ENCODE measurements at regions not wholly inside any gene's neighbourhood (a gene's known extent, or its start where the extent isn't known, plus 50 kb on each side); places are given as distances from the start of the nearest gene placed in this dataset.

DNA sequence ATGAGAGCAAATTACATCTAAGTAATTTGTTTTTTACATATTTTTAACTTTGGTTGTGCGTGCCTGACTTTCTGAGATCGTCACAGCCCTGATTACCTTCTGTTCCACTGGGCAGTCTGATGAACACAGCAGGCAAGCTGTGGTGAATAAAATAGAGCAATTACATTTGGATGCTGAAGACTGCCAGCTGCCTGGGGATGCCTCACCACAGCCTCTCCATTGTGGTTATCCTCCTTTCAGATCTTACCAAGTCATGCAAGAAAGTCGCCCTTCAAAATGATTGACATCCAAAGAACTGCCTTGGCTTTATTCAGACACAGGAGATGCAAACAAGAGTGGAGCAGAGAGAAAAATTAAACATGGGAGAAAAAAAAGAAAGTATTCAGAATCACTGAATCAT is 456.6 kb upstream of the TMPO start:
- no peak for DNase-seq (ENCODE audit: low read depth, low spot score)

DNA sequence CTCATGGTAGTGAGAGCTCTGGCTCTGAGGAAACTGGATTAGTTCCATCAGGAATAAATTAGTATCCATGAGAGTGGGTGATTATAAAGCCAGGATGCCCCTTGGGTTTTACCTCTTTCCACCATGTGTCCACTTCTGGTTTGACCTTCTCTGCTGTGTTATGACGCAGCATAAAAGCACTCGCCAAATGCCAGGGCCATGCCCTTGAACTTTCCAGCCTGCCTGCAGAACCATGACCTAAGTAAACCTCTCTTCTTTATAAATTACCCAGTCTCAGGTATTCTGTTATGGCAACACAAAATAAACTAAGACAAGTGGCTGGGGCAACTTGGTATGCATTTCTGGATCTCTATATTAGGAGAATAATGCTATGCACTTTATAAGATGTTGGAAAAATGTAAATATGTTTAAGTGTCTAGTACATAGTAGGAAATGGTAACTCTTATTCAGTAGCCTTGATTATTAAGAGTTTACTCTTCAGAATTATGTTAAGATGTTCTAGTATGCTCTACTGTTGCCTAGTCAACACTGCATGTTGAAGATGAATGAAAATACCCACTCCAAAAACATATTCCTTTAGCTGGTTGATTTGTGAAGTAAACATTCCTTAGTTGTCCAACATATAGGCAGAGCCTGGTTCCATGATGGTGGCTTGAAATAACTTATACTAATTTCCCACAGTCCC is 455.6 kb upstream of the TMPO start:
- no peak for DNase-seq (ENCODE audit: low read depth, low spot score)

DNA sequence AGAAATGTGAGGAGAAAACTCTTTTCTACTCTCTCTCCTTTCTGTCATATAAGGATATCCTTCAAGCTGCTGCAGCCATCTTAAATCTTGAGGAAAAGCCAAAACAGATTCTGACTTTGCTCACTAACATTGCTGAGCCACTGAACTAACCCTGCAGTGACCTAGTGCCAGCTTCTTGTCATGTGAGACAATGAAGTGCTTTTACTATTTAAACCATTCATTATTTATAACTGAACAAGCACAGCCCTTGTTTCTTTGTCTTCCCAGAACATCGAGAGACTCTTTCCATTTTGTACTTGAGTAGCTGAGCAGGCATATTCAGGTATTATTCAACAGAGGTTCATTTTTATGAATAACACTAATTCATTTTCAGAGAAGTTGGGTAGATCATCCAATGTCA is 455.0 kb upstream of the TMPO start:
- no peak for DNase-seq (ENCODE audit: low read depth, low spot score)

DNA sequence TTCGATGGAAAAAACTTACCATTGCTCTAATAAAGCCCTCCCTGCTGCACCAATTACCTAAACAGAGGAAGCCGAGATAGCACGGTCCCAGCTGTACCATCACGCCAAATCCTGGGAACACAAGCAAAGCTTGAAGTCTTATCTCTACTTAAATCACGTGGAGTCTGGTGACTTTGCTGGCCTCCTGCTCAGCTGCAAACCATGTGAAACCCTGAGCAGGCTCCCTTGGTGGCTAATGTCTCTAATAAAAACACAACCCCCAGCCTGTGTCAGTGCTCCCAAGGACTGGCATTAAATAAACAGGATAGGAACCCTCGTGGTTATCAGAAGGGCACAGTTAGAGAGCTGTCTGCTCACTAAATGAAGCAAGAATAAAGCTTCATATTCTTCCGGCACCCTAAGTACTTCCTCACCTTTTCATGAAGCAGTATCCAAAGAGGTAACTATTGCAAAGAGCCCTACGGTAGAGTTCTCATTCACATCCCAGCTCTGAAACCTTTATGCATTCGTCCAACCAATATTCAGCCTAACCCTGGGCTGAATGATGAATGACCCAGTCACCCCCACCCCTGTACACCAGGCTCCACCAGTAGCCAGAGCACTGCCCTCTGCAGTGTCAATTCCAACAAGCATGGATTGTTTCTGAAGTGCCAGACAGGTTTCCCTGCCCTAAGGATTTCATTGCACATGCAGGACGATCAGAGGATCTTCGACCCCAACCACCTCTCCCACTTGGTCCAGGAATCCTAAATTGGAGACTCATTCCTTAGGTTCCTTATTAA is 452.7 kb upstream of the TMPO start:
- no peak for DNase-seq (ENCODE audit: low read depth, low spot score)

DNA sequence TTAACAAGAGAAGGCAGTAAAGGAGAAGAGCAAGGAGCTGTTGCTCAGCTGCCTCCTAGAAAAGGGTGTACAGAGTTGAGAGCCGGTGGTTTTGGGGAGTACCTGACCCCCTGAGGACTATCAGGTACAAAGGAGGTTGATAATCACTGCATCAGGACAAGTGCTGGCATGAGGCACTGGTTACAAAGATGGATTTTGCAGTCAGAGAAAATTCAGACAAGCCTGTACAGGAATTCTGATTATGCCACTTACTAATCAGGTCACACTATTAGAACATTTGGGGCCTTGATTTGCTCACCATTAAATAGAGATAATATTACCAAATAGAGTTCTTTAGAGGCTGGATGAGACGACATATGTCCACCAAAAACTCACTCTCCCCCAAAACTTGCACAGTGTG is 450.9 kb upstream of the TMPO start:
- DNase-seq (ENCODE audit: low read depth, low spot score) = no peak

DNA sequence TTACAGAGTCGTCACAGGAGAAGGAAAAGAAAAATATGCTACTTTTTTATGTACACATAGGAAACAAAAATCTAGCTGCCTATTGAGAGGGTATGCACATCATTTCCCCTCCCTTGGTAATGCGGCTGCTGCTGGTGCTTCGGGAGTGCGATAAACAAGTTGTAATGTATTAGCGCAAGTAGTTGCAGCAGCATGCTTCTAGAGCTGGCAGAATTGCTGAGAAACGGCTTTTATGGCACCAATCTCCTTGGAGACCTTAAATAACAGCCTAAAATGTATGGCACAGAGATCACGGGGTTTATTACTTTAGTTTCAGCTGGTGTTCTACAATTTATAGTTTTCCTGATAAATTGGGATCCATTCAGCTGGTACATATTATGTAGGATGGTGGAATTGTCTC is 447.6 kb upstream of the TMPO start:
- no peak for DNase-seq (ENCODE audit: low read depth, low spot score)

- DNase-seq (ENCODE audit: low read depth, low spot score) = no peak
These were observed 441.8 kb upstream of the TMPO start for GRCh38 chr12:98073610-98074009.

DNA sequence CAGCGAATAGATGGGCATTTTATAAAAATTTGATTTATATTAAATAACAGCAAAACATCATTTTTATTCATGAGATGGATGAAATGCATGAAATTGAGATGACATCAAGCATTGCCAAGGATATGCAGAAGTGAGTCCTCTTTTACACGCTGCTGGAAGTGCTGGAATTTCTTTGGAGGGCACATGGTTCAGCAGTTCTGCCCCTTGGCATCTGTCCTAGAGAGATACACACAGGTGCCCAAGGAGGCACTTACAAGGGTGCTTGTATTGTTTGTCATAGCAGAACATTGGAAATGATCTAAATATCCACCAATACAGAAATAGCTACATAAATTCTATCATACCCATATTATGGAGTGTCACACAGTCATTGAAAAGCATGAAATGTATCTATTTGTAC is 441.1 kb upstream of the TMPO start:
- no peak for DNase-seq (ENCODE audit: low read depth, low spot score)

DNA sequence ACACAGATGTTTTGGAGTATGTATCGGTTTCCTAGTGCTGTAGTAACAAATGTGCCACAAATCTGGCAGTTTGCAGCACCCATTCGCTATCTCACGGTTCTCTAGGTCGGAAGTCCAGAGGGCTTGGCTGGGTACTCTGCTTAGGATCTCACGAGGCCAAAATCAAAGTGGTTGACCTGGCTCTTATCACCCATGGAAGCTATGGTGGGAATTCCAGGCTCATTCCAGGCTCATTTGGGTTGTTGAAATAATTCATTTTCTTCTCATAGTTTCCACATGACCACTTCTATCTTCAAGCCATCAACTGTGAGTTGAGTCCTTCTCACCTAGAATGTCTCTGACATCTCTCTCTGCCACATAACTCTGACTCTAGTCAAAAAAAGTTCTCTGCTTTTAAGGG is 431.0 kb upstream of the TMPO start:
- no peak for DNase-seq (ENCODE audit: low read depth, low spot score)

DNA sequence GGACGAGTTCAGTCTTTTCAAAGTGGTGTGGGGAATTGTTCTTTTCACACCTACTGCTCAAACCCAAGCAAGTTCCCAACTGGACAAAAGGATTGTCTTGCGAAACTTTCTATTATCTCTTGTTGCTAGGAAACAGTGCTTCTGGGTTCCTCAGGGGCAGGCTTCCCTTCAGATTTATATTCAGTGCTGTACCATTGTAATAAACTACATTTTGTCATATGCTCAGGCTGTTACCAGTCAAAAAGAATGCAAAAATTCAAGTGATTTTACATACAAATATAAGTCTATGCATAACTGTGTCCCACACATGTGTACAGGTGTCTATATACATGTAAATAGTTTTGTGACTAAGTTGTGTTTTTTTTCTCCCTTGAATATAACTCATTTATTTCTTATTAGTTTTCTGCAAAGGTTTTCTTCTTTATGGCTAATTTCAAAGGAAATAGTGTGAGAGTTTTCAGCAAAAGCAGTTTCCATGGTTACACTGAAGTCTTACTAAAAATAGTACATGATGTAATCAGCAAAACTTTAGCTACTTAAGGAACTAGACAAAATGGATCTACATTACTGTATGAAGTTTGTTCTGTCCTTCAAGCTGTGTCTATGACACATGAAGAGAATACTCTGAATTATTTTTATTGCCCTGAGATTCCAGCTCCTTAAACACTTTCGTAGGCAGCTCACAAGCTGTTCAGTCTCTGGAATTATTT is 430.2 kb upstream of the TMPO start:
- DNase-seq (ENCODE audit: low read depth, low spot score) = no peak

GRCh38 chr12:98090731-98091130 is 424.7 kb upstream of the TMPO start:
- no peak for DNase-seq (ENCODE audit: low read depth, low spot score)

DNA sequence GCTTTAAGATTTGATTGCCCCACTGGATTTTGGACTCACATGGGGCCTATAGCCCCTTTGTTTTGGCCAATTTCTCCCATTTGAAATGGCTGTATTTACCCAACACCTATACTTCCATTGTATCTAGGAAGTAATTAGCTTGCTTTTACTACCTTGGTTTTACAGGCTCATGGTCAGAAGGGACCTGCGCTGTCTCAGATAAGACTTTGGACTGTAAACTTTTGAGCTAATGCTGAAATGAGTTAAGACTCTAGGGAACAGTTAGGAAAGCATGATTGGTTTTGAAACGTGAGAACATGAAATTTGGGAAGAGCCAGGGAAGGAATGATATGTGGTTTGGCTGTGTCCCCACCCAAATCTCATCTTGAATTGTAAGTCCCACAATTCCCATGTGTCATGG is 419.0 kb upstream of the TMPO start:
- DNase-seq (ENCODE audit: low read depth, low spot score) = no peak

DNA sequence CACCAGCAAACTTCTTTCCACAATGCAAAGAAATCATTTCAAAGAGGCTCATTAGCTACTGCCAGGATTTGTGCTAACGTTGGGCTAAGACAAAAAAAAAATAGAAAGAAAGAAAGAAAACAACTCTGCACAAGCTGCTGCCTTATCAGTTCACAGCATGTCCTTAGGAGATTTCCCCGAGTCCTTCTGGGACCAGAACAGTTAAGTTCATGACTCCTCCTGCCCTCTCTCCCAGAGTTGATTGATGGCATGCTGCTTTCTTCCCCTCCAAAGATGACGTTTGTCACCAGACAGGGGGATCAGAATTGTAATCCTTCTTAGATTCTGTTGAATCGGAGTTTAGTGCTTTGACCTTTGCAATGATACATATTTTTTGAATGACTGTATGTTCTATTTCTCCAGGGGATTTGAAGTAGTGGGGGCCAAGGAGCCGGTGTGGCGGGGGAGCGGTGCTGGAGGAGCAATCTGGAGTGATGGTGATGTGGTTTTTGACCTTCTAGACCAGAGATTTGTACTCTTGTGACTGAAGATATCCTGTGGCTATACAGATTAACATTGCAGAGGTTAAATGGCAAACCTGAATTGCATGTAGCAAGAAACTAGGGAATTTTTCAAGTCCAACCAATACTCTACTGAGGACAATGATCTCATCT is 409.2 kb upstream of the TMPO start:
- no peak for DNase-seq (ENCODE audit: low read depth, low spot score)

- DNase-seq (ENCODE audit: low read depth, low spot score) = no peak
These were observed 406.1 kb upstream of the TMPO start for GRCh38 chr12:98109266-98109665.

- no peak for DNase-seq (ENCODE audit: low read depth, low spot score)
These were observed 404.9 kb upstream of the TMPO start for GRCh38 chr12:98110536-98110935.

- DNase-seq (ENCODE audit: low read depth, low spot score) = no peak
These were observed 401.8 kb upstream of the TMPO start for GRCh38 chr12:98113548-98113947.

DNA sequence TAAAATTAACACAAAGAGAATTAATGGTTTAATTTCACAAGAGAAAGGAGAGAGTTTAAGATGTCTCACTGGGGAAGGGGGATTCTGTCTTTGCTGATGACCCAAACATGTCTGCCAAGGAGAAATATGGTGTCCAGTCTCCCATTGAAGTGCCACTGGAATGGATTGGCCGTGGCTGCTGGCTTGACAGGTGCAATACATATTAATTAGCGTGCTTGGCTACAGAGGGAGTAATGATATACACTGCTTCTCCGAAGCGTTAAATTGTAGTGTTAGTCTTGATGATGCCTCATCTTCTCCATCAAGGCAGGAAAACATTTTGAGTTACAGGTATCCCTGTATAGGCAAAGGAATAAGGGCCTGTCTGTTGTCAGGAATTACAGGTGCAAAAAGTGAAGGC is 393.4 kb upstream of the TMPO start:
- no peak for DNase-seq (ENCODE audit: low read depth, low spot score)

- no peak for DNase-seq (ENCODE audit: low read depth, low spot score)
These were observed 392.3 kb upstream of the TMPO start for GRCh38 chr12:98123021-98123461.

DNA sequence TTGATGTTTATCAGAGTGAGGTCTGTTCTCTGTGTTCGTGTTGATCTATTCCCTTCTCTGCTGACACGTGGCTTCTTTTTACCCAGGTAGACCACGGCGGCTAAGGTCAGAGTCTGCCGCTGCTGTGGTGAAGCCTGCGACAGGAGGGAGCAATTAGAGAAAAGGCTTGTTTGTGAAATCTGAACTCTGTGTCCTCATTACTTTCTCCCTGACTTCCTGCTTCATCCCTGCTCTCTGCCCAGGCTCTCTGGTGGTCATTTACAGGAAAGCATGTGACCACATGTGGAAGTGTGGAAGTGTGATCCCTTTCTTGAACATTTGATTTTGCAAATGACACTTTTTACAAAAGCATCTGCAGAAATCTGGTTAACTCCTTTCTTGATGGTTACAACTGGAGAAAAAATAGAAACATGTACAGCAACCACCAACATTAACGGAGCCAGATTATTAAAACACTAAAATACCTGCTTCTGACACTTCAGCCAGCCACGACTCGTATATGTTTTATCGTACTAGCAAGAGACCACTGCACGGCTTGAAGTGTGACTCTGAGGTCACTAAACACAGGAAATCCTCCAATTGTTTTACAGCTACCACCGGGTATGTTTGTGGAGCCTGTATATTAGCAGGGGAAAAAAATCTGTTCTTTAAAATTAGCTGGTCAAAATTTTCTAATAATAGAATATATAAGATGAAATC is 388.6 kb upstream of the TMPO start:
- no peak for DNase-seq (ENCODE audit: low read depth, low spot score)

- DNase-seq (ENCODE audit: low read depth, low spot score) = no peak
These were observed 388.1 kb upstream of the TMPO start for GRCh38 chr12:98127336-98127679.

DNA sequence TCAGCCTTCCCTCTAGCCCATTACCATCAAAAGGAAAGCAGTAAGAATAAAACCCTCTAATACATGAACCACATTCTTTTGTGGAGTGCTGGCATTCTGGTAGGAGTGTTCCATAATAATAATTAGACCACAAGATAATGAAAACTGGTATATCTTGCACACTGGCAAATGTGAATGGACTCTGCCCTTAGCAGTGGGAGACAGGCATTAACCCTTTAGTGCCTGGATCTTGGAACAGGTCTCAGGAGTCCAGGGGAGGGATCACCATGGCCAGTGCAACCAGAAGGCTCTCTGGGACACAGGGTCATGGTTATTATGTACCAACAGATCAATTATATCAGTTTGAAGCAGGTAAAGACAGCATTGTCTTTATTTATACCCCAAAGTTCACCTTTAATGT is 387.5 kb upstream of the TMPO start:
- no peak for DNase-seq (ENCODE audit: low read depth, low spot score)

- DNase-seq (ENCODE audit: low read depth, low spot score) = no peak
These were observed 378.8 kb upstream of the TMPO start for GRCh38 chr12:98136544-98136943.

Measured in iPS DF 19.7 (cell line).